ENCODE measurements at regions not wholly inside any gene's neighbourhood (a gene's known extent, or its start where the extent isn't known, plus 50 kb on each side); places are given as distances from the start of the nearest gene placed in this dataset.
"Not testable (repeated sequence)": the region's sequence is repeated elsewhere in the genome, so short reads cannot be mapped to it uniquely, and the experiment has no call there.

DNA sequence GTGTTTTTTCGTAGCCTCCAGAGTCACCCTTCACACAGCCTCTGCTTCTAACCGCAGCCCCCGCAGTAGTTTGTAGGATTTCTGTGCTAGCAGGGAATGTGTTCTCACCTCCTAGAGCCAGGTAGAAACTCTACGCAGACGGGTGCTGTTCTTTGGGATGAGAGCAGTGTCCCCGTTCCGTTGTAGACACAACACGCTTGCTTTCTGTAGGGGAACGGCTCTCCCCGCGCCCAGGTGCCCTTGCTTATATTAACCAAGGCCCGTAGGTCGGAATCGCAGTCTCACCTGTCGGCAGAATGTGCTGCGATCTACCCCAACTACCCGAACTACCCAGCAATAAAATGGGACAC is 111.8 kb upstream of the NBPF11 start:
- ATAC-seq (ENCODE audit: low read depth) (no peak; the same call in 2 of the 3 replicates), DNase-seq (ENCODE audit: low spot score) (no peak)
- TF ChIP-seq, protein P1, sequence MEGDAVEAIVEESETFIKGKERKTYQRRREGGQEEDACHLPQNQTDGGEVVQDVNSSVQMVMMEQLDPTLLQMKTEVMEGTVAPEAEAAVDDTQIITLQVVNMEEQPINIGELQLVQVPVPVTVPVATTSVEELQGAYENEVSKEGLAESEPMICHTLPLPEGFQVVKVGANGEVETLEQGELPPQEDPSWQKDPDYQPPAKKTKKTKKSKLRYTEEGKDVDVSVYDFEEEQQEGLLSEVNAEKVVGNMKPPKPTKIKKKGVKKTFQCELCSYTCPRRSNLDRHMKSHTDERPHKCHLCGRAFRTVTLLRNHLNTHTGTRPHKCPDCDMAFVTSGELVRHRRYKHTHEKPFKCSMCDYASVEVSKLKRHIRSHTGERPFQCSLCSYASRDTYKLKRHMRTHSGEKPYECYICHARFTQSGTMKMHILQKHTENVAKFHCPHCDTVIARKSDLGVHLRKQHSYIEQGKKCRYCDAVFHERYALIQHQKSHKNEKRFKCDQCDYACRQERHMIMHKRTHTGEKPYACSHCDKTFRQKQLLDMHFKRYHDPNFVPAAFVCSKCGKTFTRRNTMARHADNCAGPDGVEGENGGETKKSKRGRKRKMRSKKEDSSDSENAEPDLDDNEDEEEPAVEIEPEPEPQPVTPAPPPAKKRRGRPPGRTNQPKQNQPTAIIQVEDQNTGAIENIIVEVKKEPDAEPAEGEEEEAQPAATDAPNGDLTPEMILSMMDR (IDR thresholded peaks at IDR 0.05; ENCODE audit: poor library complexity, severe bottlenecking): no peak
- peak overlapping the region; percentile 61 for H3K27ac ChIP-seq (ENCODE audit: poor library complexity, severe bottlenecking)
- H3K9me3 ChIP-seq (ENCODE audit: severe bottlenecking): no peaks in the 10 kb centered on the region
- peaks cover 7% of the 10 kb centered on the region for H3K4me1 ChIP-seq (ENCODE audit: insufficient read depth, poor library complexity, severe bottlenecking)
- peak overlapping the region; percentile 31 for H3K4me3 ChIP-seq (ENCODE audit: severe bottlenecking)
- no peaks in the 10 kb centered on the region for H3K36me3 ChIP-seq (ENCODE audit: low read depth)
- no peaks in the 10 kb centered on the region for H3K27me3 ChIP-seq (ENCODE audit: insufficient read depth, poor library complexity, severe bottlenecking)

DNA sequence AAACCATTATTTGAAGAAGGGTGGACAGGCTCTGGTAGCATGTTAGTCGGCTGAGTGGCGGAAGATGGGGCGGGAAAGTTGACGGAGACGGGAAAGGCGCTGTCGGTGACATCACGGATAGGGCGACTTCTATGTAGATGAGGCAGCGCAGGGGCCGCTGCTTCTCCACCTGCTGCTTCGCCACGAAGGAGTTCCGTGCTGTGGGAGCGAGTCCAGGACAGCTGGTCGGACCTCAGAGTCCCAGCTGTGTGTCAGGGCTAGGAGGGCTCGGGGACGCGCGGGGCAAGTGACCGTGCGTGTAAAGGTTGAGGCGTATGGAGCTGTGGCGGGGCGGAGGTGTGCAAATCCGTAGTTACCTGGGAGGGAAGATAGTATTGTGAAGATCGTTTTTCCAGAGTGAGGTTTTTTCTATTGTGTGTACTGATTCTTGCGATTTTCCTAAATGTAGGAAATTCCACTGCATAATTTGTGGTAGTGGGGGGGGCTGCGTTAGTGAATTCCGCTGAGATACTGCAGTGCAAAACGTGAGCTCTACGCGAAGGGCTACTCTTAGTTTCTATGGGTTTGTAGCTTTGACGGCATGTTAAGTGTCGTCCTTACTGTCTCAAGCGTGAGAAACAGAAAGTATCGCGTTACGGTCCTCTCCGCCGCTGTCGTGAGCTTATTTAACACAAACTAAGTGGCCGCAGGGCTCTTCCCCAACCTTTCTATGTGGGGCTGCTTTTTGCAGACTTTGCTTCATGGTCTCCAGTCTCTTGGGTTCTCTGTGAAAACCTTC is 111.2 kb upstream of the NBPF11 start:
- peak overlapping the region; percentile 61 for H3K27ac ChIP-seq (ENCODE audit: poor library complexity, severe bottlenecking)
- DNase-seq (ENCODE audit: low spot score) (peak; percentile 77), ATAC-seq (ENCODE audit: low read depth) (peak; percentile 84)

DNA sequence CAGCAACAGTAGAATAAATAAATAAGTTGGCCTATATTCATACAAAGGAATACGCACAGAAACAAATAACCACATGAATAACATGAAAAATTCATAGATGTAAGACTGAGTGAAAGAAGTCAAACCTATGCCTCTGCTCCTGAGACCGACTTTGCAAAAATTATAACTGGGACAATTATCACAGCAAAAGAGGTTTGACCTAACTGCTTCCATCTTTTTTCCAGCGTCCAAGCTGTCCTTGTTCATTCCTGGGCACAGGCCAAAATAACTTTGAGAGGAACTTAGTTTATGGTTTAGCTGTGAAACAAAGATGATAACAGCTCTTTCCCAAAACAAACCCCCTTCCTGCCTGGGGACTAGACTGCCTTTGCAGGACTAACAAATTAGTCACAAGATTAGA is 109.6 kb upstream of the NBPF11 start:
- not testable (repeated sequence) for H3K4me3 ChIP-seq (ENCODE audit: severe bottlenecking); H3K27me3 ChIP-seq (ENCODE audit: insufficient read depth, poor library complexity, severe bottlenecking); H3K9me3 ChIP-seq (ENCODE audit: severe bottlenecking); H3K27ac ChIP-seq (ENCODE audit: poor library complexity, severe bottlenecking); H3K4me1 ChIP-seq (ENCODE audit: insufficient read depth, poor library complexity, severe bottlenecking); H3K36me3 ChIP-seq (ENCODE audit: low read depth); ATAC-seq (ENCODE audit: low read depth); DNase-seq (ENCODE audit: low spot score)

More for the DNA sequence above, 111.2 kb upstream of the NBPF11 start:
- H3K9me3 ChIP-seq (ENCODE audit: severe bottlenecking): no peaks in the 10 kb centered on the region
- peak overlapping the region; percentile 31 for H3K4me3 ChIP-seq (ENCODE audit: severe bottlenecking)
- no peaks in the 10 kb centered on the region for H3K27me3 ChIP-seq (ENCODE audit: insufficient read depth, poor library complexity, severe bottlenecking)
- no peaks in the 10 kb centered on the region for H3K36me3 ChIP-seq (ENCODE audit: low read depth)
- TF ChIP-seq, protein P1 (IDR thresholded peaks at IDR 0.05; ENCODE audit: poor library complexity, severe bottlenecking): no peak
- peaks cover 7% of the 10 kb centered on the region for H3K4me1 ChIP-seq (ENCODE audit: insufficient read depth, poor library complexity, severe bottlenecking)

DNA sequence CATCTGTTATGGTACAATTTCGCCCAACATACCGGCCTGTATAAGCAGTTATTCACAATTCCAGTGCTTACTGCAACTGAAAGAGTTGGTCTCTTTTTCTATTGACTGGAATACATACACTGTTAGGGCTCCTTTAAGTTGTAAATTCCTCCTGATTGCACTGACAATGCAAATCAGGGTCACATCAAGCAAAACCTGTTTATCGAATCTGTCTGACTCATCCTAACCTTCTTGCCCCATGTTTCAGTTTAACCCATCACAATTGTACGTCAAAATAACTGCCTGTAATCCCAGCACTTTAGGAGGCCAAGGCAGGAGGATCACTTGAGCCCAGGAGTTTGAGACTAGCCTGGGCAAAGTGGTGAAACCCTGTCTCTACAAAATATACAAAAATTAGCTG is 105.8 kb upstream of the NBPF11 start:
- ATAC-seq (ENCODE audit: low read depth): peak; percentile 54; the same call in 1 of the 3 replicates

DNA sequence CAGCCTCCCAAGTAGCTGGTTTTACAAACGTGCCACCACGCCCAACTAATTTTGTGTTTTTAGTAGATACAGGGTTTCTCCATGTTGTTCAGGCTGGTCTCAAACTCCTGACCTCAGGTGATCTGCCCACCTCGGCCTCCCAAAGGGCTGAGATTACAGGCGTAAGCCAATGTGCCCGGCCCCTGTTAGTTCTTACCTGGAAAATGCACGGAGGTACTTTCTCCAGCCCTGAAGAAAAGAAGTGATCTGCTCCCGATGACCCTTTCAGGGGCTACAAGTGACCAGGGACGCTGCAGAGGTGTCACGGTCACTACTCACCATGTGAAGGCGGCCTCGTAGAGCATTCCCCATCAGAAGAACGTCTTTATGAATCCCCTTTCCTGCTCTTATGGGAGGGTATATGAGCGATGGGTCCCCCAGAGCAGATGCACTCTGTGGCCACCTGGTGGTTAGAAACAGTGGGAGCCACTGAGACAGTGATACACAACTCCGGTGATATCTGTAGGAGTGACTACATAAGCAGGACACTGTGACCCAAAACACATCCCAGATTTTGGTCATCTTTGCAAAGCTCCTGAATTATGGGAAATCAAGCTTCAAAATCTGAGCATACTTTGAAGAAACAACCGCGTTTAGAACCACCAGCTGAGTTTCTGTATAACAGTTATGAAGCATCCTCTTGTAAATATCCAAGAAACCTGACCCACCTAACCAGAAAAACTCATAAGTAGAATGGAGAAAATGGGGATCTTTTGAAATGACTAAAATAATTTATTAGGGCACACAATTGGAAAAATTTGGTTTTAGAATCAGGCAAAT is 102.7 kb upstream of the NBPF11 start:
- TF ChIP-seq, protein P1 (IDR thresholded peaks at IDR 0.05; ENCODE audit: poor library complexity, severe bottlenecking): peak; percentile 58
- not testable (repeated sequence) for H3K9me3 ChIP-seq (ENCODE audit: severe bottlenecking); H3K4me1 ChIP-seq (ENCODE audit: insufficient read depth, poor library complexity, severe bottlenecking); DNase-seq (ENCODE audit: low spot score); H3K36me3 ChIP-seq (ENCODE audit: low read depth); H3K27me3 ChIP-seq (ENCODE audit: insufficient read depth, poor library complexity, severe bottlenecking); H3K4me3 ChIP-seq (ENCODE audit: severe bottlenecking); H3K27ac ChIP-seq (ENCODE audit: poor library complexity, severe bottlenecking)
- peak; percentile 66 for ATAC-seq (ENCODE audit: low read depth)

More for the DNA sequence above, 105.8 kb upstream of the NBPF11 start:
- H3K4me3 ChIP-seq (ENCODE audit: severe bottlenecking); H3K4me1 ChIP-seq (ENCODE audit: insufficient read depth, poor library complexity, severe bottlenecking); H3K36me3 ChIP-seq (ENCODE audit: low read depth); H3K27me3 ChIP-seq (ENCODE audit: insufficient read depth, poor library complexity, severe bottlenecking); H3K27ac ChIP-seq (ENCODE audit: poor library complexity, severe bottlenecking); H3K9me3 ChIP-seq (ENCODE audit: severe bottlenecking); DNase-seq (ENCODE audit: low spot score): not testable (repeated sequence)

DNA sequence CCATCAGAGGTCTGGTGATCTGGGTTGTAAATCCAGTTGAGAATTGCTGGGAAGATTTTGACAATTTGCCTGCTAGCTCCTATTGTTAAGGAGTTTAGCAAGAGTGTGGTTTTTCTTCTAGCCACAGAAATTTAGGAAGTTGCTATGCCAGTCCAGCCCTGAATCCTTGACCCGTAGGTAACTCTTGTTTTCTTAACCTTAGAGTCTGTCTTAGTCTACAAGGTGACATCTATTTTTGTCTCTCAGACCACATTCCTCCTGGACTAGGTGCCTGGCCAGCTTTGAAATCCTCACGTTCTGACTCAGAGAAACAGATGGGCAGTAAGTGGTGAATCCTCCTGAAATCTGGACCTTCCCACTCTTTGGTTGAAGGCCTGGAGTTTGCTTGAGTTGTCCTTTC is 101.7 kb upstream of the NBPF11 start:
- H3K27ac ChIP-seq (ENCODE audit: poor library complexity, severe bottlenecking); H3K27me3 ChIP-seq (ENCODE audit: insufficient read depth, poor library complexity, severe bottlenecking); H3K4me1 ChIP-seq (ENCODE audit: insufficient read depth, poor library complexity, severe bottlenecking); H3K9me3 ChIP-seq (ENCODE audit: severe bottlenecking); H3K36me3 ChIP-seq (ENCODE audit: low read depth); H3K4me3 ChIP-seq (ENCODE audit: severe bottlenecking); DNase-seq (ENCODE audit: low spot score): not testable (repeated sequence)
- peak; percentile 63 for ATAC-seq (ENCODE audit: low read depth)

DNA sequence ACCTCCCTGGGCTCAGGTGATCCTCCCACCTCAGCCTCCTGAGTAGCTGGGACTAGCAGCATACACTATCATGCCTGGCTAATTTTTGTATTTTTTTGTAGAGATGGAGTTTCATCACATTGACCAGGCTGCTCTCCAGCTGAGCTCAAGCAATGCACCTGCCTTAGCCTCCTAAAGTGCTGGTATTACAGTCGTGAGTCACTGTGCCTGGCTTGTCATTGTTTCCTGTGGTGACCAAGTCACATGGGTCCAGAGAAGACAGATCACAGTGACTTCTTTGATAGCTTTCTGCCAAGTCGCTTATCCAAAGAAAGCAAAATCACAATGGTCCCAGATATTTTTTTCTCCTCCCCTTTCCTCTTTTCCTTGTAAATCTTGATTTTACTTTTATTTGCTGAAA is 96.7 kb upstream of the NBPF11 start:
- DNase-seq (ENCODE audit: low spot score); H3K4me3 ChIP-seq (ENCODE audit: severe bottlenecking); H3K9me3 ChIP-seq (ENCODE audit: severe bottlenecking); ATAC-seq (ENCODE audit: low read depth); H3K4me1 ChIP-seq (ENCODE audit: insufficient read depth, poor library complexity, severe bottlenecking); H3K36me3 ChIP-seq (ENCODE audit: low read depth); H3K27ac ChIP-seq (ENCODE audit: poor library complexity, severe bottlenecking); H3K27me3 ChIP-seq (ENCODE audit: insufficient read depth, poor library complexity, severe bottlenecking): not testable (repeated sequence)

DNA sequence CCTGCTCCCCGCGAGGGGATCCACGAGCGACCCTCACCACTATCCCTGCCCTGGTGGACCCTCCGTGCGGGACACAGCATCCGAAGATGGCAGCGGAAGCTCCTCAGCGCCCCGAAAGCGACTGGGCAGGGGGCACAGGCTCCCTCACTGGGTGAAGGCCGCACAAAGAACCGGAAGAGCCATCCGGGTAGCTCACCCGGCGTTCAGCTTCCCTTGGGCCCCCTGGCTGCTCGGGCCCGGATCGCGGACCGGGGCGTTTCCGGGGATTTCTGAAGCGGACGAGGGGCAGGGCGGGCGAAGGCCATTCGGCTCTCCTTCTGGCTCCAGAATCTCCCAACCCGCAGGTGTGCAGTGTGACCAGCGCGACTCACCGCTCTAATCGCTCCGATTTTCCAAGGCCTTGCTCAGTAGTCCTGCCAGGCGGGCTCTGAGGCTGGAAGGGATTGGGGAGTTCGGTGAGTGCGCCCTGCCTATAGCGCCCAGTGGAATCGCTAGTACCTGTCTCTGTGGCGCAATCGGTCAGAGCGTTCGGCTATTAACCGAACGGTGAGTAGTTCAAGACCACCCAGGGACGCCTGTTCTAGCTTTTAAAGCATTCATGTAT is 94.3 kb upstream of the NBPF11 start:
- not testable (repeated sequence) for H3K9me3 ChIP-seq (ENCODE audit: severe bottlenecking); H3K27me3 ChIP-seq (ENCODE audit: insufficient read depth, poor library complexity, severe bottlenecking); H3K4me3 ChIP-seq (ENCODE audit: severe bottlenecking); H3K27ac ChIP-seq (ENCODE audit: poor library complexity, severe bottlenecking); H3K36me3 ChIP-seq (ENCODE audit: low read depth); DNase-seq (ENCODE audit: low spot score); H3K4me1 ChIP-seq (ENCODE audit: insufficient read depth, poor library complexity, severe bottlenecking); ATAC-seq (ENCODE audit: low read depth)

Data from RWPE2 (cell line).